Nephron (organoid): ENCODE measurements at regions not wholly inside any gene's neighbourhood (a gene's known extent, or its start where the extent isn't known, plus 50 kb on each side); places are given as distances from the start of the nearest gene placed in this dataset.

ENCODE experiments used
- H3K27ac Mint-ChIP-seq, 3 experiments: 2 replicates each; pipeline ENCODE4 v1.8.0; 2020; ENCODE audit warnings: mixed read lengths in 3 of 3, mild to moderate bottlenecking in 2 of 3, moderate library complexity in 1 of 3
- H3K27me3 Mint-ChIP-seq: 2 replicates; pipeline ENCODE4 v1.8.0; 2021; ENCODE audit warnings: low read depth, mild to moderate bottlenecking, moderate library complexity, mixed read lengths
- H3K36me3 Mint-ChIP-seq: 2 replicates; pipeline ENCODE4 v1.8.0; 2020; ENCODE audit warnings: low read depth, mixed read lengths
- H3K4me1 Mint-ChIP-seq: 2 replicates; pipeline ENCODE4 v1.8.0; 2020; ENCODE audit warnings: mixed read lengths
- H3K4me3 Mint-ChIP-seq, 3 experiments: 2 replicates each; pipeline ENCODE4 v1.8.0; 2020; ENCODE audit warnings: mild to moderate bottlenecking in 3 of 3, mixed read lengths in 3 of 3, moderate library complexity in 2 of 3
- H3K9me3 Mint-ChIP-seq: 2 replicates; pipeline ENCODE4 v1.8.0; 2020; ENCODE audit warnings: mixed read lengths
- TF ChIP-seq, protein P1 (sequence below), 3 experiments: fragments of 200-600 bp; sonication (generic); IDR thresholded peaks; one replicate each; pipeline ENCODE4 v1.5.0; 2021; ENCODE audit warnings: antibody characterized with exemption in 3 of 3; ENCODE audit not compliant: unreplicated experiment in 3 of 3

DNA sequence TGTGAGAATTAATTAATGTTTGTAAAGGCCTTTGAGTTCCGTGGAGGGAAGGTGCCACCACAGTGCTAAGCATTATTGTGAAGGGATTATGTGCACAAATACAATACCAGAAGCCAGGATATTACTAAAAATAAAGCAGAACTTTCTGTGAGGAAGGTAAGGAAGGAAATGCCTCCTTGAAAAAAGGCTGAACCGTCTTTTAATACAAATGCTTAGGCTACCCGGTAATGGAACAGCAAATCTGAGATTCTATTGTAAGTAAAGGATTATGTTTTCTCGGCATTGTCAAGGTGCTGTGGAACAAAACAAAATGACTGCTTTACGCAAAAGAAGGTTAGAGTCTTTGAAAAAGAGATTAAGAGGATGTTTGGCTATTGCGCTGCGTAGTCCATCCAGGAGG is 57.9 kb upstream of the SPRY1 start:
- TF ChIP-seq, protein P1, sequence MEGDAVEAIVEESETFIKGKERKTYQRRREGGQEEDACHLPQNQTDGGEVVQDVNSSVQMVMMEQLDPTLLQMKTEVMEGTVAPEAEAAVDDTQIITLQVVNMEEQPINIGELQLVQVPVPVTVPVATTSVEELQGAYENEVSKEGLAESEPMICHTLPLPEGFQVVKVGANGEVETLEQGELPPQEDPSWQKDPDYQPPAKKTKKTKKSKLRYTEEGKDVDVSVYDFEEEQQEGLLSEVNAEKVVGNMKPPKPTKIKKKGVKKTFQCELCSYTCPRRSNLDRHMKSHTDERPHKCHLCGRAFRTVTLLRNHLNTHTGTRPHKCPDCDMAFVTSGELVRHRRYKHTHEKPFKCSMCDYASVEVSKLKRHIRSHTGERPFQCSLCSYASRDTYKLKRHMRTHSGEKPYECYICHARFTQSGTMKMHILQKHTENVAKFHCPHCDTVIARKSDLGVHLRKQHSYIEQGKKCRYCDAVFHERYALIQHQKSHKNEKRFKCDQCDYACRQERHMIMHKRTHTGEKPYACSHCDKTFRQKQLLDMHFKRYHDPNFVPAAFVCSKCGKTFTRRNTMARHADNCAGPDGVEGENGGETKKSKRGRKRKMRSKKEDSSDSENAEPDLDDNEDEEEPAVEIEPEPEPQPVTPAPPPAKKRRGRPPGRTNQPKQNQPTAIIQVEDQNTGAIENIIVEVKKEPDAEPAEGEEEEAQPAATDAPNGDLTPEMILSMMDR (IDR thresholded peaks at IDR 0.05; ENCODE audit: unreplicated experiment in 3 of 3), result no peak
- Mint-ChIP-seq H3K27ac (peak overlapping the region in 2 of 3 experiments; percentile 33 to 52), H3K4me3 (no peak overlapping the region), H3K36me3 (peaks cover 7% of the 10 kb centered on the region), H3K9me3 (peaks cover 27% of the 10 kb centered on the region), H3K27me3 (no peaks in the 10 kb centered on the region), H3K4me1 (peaks cover 5% of the 10 kb centered on the region)

DNA sequence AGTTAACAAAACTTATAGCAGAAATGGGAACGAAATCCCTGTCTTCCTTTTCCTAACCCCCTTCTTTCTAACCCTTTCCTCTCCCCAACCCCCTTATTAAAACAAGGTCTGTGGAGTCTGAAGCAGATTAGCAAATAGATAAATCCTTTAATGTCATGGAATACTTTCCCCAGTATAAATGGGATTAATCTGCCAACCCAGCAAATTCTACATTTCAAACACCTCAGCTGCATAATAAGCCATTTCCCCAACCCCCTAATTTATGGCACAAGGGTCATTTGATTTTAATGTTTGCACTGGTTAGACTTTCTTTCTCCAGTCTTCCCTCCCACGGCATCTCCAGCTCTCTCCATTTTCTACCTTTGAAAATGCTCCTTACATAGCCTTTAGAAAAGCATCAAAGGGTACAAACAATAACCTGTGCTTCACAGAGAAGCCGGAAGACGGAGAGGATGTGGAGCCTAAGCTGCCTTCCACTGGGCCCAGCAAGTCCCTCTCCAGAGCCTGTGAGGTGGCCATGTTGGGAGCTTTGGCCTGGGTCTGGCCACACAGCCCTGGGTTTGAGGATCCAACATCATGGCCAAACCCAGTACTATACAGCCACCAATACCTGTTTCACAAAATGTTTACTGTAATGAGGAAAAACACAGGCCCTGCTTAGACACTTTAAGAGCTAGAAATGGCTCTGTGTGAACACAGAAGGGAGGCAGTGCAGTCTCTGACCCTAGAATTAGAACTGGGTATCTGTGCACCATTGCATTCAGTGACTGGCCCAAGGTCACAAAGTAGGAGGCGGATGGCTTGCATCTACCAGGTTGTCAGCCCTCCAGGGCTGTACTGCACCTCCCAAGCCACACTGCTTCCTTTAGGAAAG is 56.9 kb upstream of the SPRY1 start:
- Mint-ChIP-seq H3K27me3 (no peaks in the 10 kb centered on the region), H3K36me3 (no peaks in the 10 kb centered on the region), H3K4me1 (peaks cover 7% of the 10 kb centered on the region), H3K4me3 (no peak overlapping the region), H3K9me3 (peaks cover 16% of the 10 kb centered on the region), H3K27ac (peak overlapping the region; percentile 2 to 33 (median 31))
- TF ChIP-seq, protein P1 (IDR thresholded peaks at IDR 0.05; ENCODE audit: unreplicated experiment in 3 of 3), result no peak

DNA sequence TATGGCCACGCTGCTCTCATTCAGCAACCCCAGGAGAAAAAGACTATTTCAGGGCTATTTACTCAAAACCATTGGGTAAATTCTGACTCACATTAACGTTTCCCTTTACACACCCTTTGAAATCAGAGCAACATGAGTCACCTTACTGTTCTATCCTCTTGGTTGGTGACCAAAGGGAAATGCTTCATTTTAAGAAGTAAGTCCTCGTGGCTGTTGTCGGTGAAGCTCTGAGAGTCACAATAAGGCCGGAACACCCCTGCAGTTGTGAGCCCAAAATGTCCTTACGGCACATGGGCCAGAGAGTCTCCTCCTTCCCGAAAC is 56.3 kb upstream of the SPRY1 start:
- peak overlapping the region in 1 of 3 experiments; percentile 17 for H3K27ac Mint-ChIP-seq
- no peak overlapping the region for H3K4me3 Mint-ChIP-seq
- H3K9me3 Mint-ChIP-seq, result peaks cover 11% of the 10 kb centered on the region
- TF ChIP-seq, protein P1 (IDR thresholded peaks at IDR 0.05; ENCODE audit: unreplicated experiment in 3 of 3), result no peak
- no peaks in the 10 kb centered on the region for H3K36me3 Mint-ChIP-seq
- no peaks in the 10 kb centered on the region for H3K27me3 Mint-ChIP-seq
- peaks cover 13% of the 10 kb centered on the region for H3K4me1 Mint-ChIP-seq

DNA sequence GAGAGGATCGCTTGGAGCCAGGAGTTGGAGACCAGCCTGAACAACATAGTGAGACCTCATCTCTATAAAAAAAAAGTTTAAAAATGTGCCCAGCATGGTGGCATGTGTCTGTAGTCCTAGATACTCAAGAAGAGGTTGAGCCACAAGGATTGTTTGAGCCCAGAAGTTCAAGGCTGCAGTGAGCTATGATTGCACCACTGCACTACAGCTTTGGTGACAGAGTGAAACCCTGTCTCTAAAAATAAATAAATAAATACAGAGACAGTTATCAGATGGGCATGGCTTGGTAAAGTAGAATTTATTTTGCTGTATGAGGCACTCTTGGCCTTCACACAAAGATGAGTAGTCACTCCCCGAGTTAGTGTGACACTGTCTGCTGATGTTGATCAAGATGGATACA is 54.1 kb upstream of the SPRY1 start:
- H3K27me3 Mint-ChIP-seq, result no peaks in the 10 kb centered on the region
- H3K9me3 Mint-ChIP-seq, result no peaks in the 10 kb centered on the region
- H3K36me3 Mint-ChIP-seq, result no peaks in the 10 kb centered on the region
- TF ChIP-seq, protein P1 (IDR thresholded peaks at IDR 0.05; ENCODE audit: unreplicated experiment in 3 of 3), result no peak
- H3K27ac Mint-ChIP-seq, result no peak overlapping the region
- no peak overlapping the region for H3K4me3 Mint-ChIP-seq
- H3K4me1 Mint-ChIP-seq, result peaks cover 33% of the 10 kb centered on the region

DNA sequence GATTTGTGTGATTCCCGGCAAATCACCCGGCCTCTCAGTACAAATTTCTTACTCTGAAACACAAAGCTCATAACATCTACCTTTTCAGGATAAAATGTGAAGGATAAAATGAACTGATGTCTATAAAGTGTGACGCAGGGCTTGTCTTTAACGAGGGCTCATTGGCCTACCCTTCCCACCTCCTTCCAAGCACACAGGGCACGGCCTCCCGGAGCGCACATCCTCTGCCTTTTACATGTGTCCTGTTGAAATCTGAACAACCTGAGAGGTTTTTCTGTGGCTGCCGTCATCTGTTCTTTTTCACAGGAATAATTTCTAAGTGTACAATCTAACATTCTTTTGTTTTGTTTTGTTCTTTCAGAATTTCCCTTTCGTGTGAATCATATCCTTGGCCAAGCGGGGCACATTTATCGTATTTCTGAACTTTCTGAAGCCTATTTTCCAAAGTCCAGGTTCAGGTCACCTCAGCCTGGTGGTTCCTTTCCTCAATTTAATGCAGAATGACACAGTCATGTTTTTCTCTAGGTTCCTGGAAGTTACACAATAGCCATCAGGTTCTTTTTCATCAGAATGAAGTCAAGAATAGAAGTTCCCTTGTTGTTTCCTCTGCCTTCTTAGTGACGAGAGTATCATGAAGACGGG is 53.1 kb upstream of the SPRY1 start:
- Mint-ChIP-seq H3K27me3 (no peaks in the 10 kb centered on the region), H3K4me3 (no peak overlapping the region), H3K36me3 (no peaks in the 10 kb centered on the region), H3K4me1 (peaks cover 33% of the 10 kb centered on the region), H3K9me3 (no peaks in the 10 kb centered on the region), H3K27ac (peak overlapping the region; percentile 20 to 74 (median 49))
- TF ChIP-seq, protein P1 (IDR thresholded peaks at IDR 0.05; ENCODE audit: unreplicated experiment in 3 of 3), result no peak
